Stomach (tissue), 4 donors: ENCODE measurements at regions not wholly inside any gene's neighbourhood (a gene's known extent, or its start where the extent isn't known, plus 50 kb on each side); places are given as distances from the start of the nearest gene placed in this dataset.

ENCODE experiments used
- POLR2A ChIP-seq, 4 donors: fragments of 450-650 bp; IDR thresholded peaks; one replicate each; pipeline ENCODE4 v1.6.1; 2016; ENCODE audit warnings: antibody characterized with exemption in 4 of 4, control low read depth in 2 of 4, mild to moderate bottlenecking in 1 of 4, moderate library complexity in 1 of 4
- TF ChIP-seq, protein P1 (sequence below), 7 experiments: fragments of 450-650 bp in 4 of 7; fragments of 200-600 bp in 3 of 7; sonication (generic) in 3 of 7; IDR thresholded peaks; one replicate each; pipeline ENCODE4 v1.5.1; 2016 to 2019; ENCODE audit warnings: antibody characterized with exemption in 7 of 7, control low read depth in 2 of 7, mild to moderate bottlenecking in 1 of 7

- no peak for TF ChIP-seq POLR2A (IDR thresholded peaks at IDR 0.05)
- TF ChIP-seq, protein P1, sequence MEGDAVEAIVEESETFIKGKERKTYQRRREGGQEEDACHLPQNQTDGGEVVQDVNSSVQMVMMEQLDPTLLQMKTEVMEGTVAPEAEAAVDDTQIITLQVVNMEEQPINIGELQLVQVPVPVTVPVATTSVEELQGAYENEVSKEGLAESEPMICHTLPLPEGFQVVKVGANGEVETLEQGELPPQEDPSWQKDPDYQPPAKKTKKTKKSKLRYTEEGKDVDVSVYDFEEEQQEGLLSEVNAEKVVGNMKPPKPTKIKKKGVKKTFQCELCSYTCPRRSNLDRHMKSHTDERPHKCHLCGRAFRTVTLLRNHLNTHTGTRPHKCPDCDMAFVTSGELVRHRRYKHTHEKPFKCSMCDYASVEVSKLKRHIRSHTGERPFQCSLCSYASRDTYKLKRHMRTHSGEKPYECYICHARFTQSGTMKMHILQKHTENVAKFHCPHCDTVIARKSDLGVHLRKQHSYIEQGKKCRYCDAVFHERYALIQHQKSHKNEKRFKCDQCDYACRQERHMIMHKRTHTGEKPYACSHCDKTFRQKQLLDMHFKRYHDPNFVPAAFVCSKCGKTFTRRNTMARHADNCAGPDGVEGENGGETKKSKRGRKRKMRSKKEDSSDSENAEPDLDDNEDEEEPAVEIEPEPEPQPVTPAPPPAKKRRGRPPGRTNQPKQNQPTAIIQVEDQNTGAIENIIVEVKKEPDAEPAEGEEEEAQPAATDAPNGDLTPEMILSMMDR (IDR thresholded peaks at IDR 0.05): no peak
Observed at GRCh38 chr4:126799971-126800574, 832.7 kb upstream of the INTU start.
